Activated CD8-positive, alpha-beta T cell treated with anti-CD3 and anti-CD28 coated beads, Interleukin-2, amount 10 ng/mL, durations not matched to agents 7 days and 5 days (primary cell): ENCODE measurements at regions not wholly inside any gene's neighbourhood (a gene's known extent, or its start where the extent isn't known, plus 50 kb on each side); places are given as distances from the start of the nearest gene placed in this dataset.

ENCODE experiments used
- ATAC-seq: fragments of 150-1000 bp; cut with Tn5 transposase; one replicate; pipeline ENCODE4 v1.10.0; 2021; ENCODE audit warnings: moderate library complexity
- CTCF ChIA-PET: fragments of 350-600 bp; sonication (Branson Sonifier 250); formaldehyde crosslinking; loops from one replicate; lab custom pipeline; 2021; ENCODE audit warnings: antibody characterized with exemption; lab: Charles Lee
- POLR2A ChIA-PET: fragments of 350-600 bp; sonication (Branson Sonifier 250); formaldehyde crosslinking; loops from one replicate; lab custom pipeline; 2021; ENCODE audit warnings: antibody characterized with exemption; lab: Charles Lee
- DNase-seq: peaks from one replicate; pipeline ENCODE4 v3.0.0-alpha.2; 2020
- H3K27ac Mint-ChIP-seq: one replicate; pipeline ENCODE4 v1.8.0; 2021; ENCODE audit warnings: mild to moderate bottlenecking, mixed read lengths
- H3K27me3 Mint-ChIP-seq: one replicate; pipeline ENCODE4 v1.8.0; 2021; ENCODE audit warnings: low read depth, mixed read lengths
- H3K36me3 Mint-ChIP-seq: one replicate; pipeline ENCODE4 v1.8.0; 2021; ENCODE audit warnings: low read depth, mixed read lengths
- H3K4me1 Mint-ChIP-seq: one replicate; pipeline ENCODE4 v1.8.0; 2021; ENCODE audit warnings: low read depth, mixed read lengths
- H3K4me3 Mint-ChIP-seq: one replicate; pipeline ENCODE4 v1.8.0; 2021; ENCODE audit warnings: mild to moderate bottlenecking, mixed read lengths
- H3K9me3 Mint-ChIP-seq: one replicate; pipeline ENCODE4 v1.8.0; 2022; ENCODE audit warnings: mixed read lengths; ENCODE audit not compliant: insufficient read depth

- Mint-ChIP-seq H3K9me3 (no peaks in the 10 kb centered on the region), H3K36me3 (no peaks in the 10 kb centered on the region), H3K4me1 (no peaks in the 10 kb centered on the region), H3K27ac (no peak overlapping the region), H3K4me3 (no peak overlapping the region), H3K27me3 (no peaks in the 10 kb centered on the region)
- POLR2A ChIA-PET, result no interaction called here
- DNase-seq (no peak), ATAC-seq (no peak)
- CTCF ChIA-PET, result no interaction called here
Measured at GRCh38 chr6:156111913-156112312, 656.3 kb upstream of the NOX3 start.

DNA sequence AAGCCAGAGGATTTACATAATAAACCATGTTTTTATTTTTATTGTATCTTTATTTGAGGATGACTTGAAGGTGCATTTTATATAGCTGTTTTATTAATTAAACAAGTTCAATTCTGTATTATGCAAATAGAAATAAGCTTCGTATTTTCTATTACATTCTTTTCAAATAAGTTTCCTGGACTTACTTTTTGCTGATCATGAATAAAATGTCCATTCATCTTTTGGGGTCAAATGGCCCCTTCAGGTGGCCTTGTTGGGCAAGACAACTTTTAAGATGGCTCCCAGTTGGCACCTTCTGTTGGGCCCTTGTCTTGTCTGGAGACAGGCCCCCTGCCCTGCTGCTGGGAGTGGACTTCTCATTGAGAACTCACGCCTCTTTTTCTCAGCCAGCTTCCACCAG is 654.6 kb upstream of the NOX3 start:
- Mint-ChIP-seq H3K4me1 (no peaks in the 10 kb centered on the region), H3K4me3 (no peak overlapping the region), H3K27me3 (no peaks in the 10 kb centered on the region), H3K27ac (no peak overlapping the region), H3K9me3 (no peaks in the 10 kb centered on the region), H3K36me3 (no peaks in the 10 kb centered on the region)
- DNase-seq, result no peak
- ChIA-PET CTCF (no interaction called here), POLR2A (no interaction called here)
- ATAC-seq, result no peak

- Mint-ChIP-seq H3K9me3 (no peaks in the 10 kb centered on the region), H3K27me3 (no peaks in the 10 kb centered on the region), H3K4me3 (no peak overlapping the region), H3K36me3 (no peaks in the 10 kb centered on the region), H3K27ac (no peak overlapping the region), H3K4me1 (no peaks in the 10 kb centered on the region)
- CTCF ChIA-PET, result no interaction called here
- ATAC-seq (no peak), DNase-seq (no peak)
- POLR2A ChIA-PET, result no interaction called here
Measured at GRCh38 chr6:156109713-156110112, 654.1 kb upstream of the NOX3 start.

GRCh38 chr6:156107624-156108101 is 652.0 kb upstream of the NOX3 start:
- H3K9me3 Mint-ChIP-seq, result no peaks in the 10 kb centered on the region
- H3K27ac Mint-ChIP-seq, result no peak overlapping the region
- POLR2A ChIA-PET, result no interaction called here
- H3K4me1 Mint-ChIP-seq, result no peaks in the 10 kb centered on the region
- CTCF ChIA-PET, result no interaction called here
- ATAC-seq (no peak), DNase-seq (no peak)
- no peaks in the 10 kb centered on the region for H3K27me3 Mint-ChIP-seq
- H3K36me3 Mint-ChIP-seq, result no peaks in the 10 kb centered on the region
- H3K4me3 Mint-ChIP-seq, result no peak overlapping the region

DNA sequence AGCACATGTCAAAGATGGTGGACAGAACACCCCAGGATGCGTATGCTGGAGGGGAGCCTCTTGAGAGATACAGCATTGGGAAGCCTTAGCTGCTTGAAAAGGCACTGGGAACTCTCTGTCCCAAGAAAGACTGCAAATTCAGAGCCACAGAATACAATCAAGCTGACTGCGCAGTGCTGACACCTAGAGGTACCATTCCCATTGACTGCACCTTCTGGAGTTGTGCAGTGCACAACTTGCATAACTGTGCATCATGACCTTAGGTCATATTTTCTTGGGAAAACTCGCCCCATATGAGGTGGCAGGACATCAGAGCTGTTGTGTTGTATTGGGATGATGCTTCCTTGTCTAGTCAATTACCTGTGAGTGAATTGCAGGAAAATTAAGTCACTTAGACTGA is 646.5 kb upstream of the NOX3 start:
- Mint-ChIP-seq H3K4me1 (no peaks in the 10 kb centered on the region), H3K36me3 (no peaks in the 10 kb centered on the region), H3K9me3 (no peaks in the 10 kb centered on the region), H3K27me3 (no peaks in the 10 kb centered on the region), H3K4me3 (no peak overlapping the region), H3K27ac (no peak overlapping the region)
- ATAC-seq (no peak), DNase-seq (no peak)
- ChIA-PET POLR2A (no interaction called here), CTCF (no interaction called here)

- Mint-ChIP-seq H3K27me3 (no peaks in the 10 kb centered on the region), H3K27ac (no peak overlapping the region), H3K4me3 (no peak overlapping the region), H3K9me3 (no peaks in the 10 kb centered on the region), H3K36me3 (no peaks in the 10 kb centered on the region), H3K4me1 (no peaks in the 10 kb centered on the region)
- ChIA-PET POLR2A (no interaction called here), CTCF (no interaction called here)
- no peak for DNase-seq
- ATAC-seq, result no peak
Measured at GRCh38 chr6:156098839-156099238, 643.2 kb upstream of the NOX3 start.

GRCh38 chr6:156087487-156087886 is 631.8 kb upstream of the NOX3 start:
- Mint-ChIP-seq H3K4me3 (no peak overlapping the region), H3K27ac (no peak overlapping the region), H3K4me1 (no peaks in the 10 kb centered on the region), H3K9me3 (peaks cover 17% of the 10 kb centered on the region), H3K36me3 (no peaks in the 10 kb centered on the region), H3K27me3 (no peaks in the 10 kb centered on the region)
- no peak for ATAC-seq
- ChIA-PET CTCF (no interaction called here), POLR2A (no interaction called here)
- DNase-seq, result no peak

DNA sequence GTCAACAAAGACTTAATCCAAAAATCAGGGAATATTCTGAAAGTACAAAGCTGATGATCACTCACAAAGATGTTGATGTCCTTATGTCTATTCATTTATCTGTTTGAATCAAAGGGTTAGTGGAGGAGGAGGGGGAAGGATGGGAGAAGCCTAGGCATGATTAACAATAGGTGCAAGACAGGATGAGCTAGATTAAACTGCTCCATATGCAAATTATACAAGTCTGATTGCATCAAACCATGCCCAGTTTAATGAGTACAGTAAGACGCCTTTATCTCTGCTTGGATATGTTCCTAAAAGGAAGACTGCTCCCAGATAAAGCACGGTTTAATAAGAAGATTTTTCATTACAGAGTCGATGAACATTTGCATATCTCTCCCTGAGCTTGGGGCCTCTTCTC is 626.4 kb upstream of the NOX3 start:
- Mint-ChIP-seq H3K4me1 (no peaks in the 10 kb centered on the region), H3K9me3 (peaks cover 5% of the 10 kb centered on the region), H3K36me3 (no peaks in the 10 kb centered on the region), H3K27ac (no peak overlapping the region), H3K4me3 (no peak overlapping the region), H3K27me3 (no peaks in the 10 kb centered on the region)
- ChIA-PET CTCF (no interaction called here), POLR2A (no interaction called here)
- ATAC-seq (no peak), DNase-seq (no peak)

DNA sequence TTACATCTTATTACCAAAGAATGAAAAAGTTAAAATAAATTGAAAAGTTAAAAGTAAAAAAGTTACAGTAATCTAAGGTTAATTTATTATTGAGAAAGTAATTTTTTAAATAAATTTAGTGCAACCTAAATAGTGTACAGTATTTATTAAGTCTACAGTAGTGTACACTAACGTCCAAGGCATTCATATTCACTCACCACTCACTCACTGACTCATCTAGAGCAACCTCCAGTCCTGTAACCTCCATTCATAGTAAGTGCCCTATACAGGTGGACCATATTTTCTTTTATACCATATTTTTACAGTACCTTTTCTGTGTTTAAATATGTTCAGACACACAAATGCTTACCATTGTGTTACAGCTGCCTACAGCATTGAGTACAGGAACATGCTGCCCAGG is 624.7 kb upstream of the NOX3 start:
- no peak for ATAC-seq
- ChIA-PET POLR2A (no interaction called here), CTCF (no interaction called here)
- Mint-ChIP-seq H3K36me3 (no peaks in the 10 kb centered on the region), H3K4me3 (no peak overlapping the region), H3K27me3 (no peaks in the 10 kb centered on the region), H3K4me1 (no peaks in the 10 kb centered on the region), H3K9me3 (no peaks in the 10 kb centered on the region), H3K27ac (no peak overlapping the region)
- DNase-seq, result no peak

DNA sequence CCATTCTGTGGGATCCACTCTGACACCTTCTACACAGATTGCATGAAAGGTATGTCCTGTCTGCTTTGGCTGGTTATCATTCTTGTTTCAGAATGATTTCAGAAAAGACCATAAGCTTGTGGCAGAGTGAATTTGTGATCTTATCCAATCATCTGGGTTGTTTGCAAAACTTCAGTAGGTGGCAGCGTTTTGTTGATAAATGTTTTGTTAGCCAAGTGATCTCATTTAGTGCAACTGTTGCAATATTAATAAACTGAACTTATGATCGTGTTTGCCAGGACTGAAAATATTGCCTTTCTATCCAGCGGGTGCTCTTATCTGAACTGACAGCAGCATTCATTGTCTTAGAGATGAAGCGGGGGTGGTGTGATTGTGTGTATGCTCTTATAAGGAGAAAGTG is 613.2 kb upstream of the NOX3 start:
- H3K27ac Mint-ChIP-seq, result no peak overlapping the region
- ATAC-seq, result no peak

GRCh38 chr6:156065849-156066248 is 610.2 kb upstream of the NOX3 start:
- DNase-seq (no peak), ATAC-seq (no peak)
- H3K9me3 Mint-ChIP-seq, result peaks cover 5% of the 10 kb centered on the region
- H3K4me3 Mint-ChIP-seq, result no peak overlapping the region
- H3K4me1 Mint-ChIP-seq, result no peaks in the 10 kb centered on the region
- H3K36me3 Mint-ChIP-seq, result no peaks in the 10 kb centered on the region
- ChIA-PET POLR2A (no interaction called here), CTCF (interaction anchor here (0.7 kb wide), 1 partner anchor 8 kb away, joined by 3 read pairs; no protein-coding TSS in a partner anchor)
- H3K27ac Mint-ChIP-seq, result no peak overlapping the region
- H3K27me3 Mint-ChIP-seq, result no peaks in the 10 kb centered on the region

More for the DNA sequence above, 613.2 kb upstream of the NOX3 start:
- no peaks in the 10 kb centered on the region for H3K4me1 Mint-ChIP-seq
- H3K27me3 Mint-ChIP-seq, result no peaks in the 10 kb centered on the region
- H3K9me3 Mint-ChIP-seq, result peaks cover 2% of the 10 kb centered on the region
- no peak overlapping the region for H3K4me3 Mint-ChIP-seq
- POLR2A ChIA-PET, result no interaction called here
- H3K36me3 Mint-ChIP-seq, result no peaks in the 10 kb centered on the region
- CTCF ChIA-PET, result interaction anchor here (0.7 kb wide), 1 partner anchor 302 kb away, joined by 3 read pairs; no protein-coding TSS in a partner anchor
- DNase-seq, result no peak

GRCh38 chr6:156062091-156062563 is 606.5 kb upstream of the NOX3 start:
- POLR2A ChIA-PET, result no interaction called here

GRCh38 chr6:156061465-156061864 is 605.8 kb upstream of the NOX3 start:
- CTCF ChIA-PET, result no interaction called here
- H3K4me1 Mint-ChIP-seq, result peaks cover 9% of the 10 kb centered on the region
- H3K27me3 Mint-ChIP-seq, result peaks cover 2% of the 10 kb centered on the region
- H3K4me3 Mint-ChIP-seq, result no peak overlapping the region
- no peak overlapping the region for H3K27ac Mint-ChIP-seq
- H3K9me3 Mint-ChIP-seq, result peaks cover 18% of the 10 kb centered on the region
- ATAC-seq (no peak), DNase-seq (no peak)
- no peaks in the 10 kb centered on the region for H3K36me3 Mint-ChIP-seq
- POLR2A ChIA-PET, result no interaction called here

More at GRCh38 chr6:156062091-156062563, 606.5 kb upstream of the NOX3 start:
- no peak for ATAC-seq
- Mint-ChIP-seq H3K4me3 (no peak overlapping the region), H3K27ac (no peak overlapping the region), H3K4me1 (peaks cover 9% of the 10 kb centered on the region), H3K9me3 (peaks cover 12% of the 10 kb centered on the region), H3K27me3 (peaks cover 2% of the 10 kb centered on the region), H3K36me3 (no peaks in the 10 kb centered on the region)
- DNase-seq, result no peak
- CTCF ChIA-PET, result no interaction called here
